ENCODE measurements at regions not wholly inside any gene's neighbourhood (a gene's known extent, or its start where the extent isn't known, plus 50 kb on each side); places are given as distances from the start of the nearest gene placed in this dataset.

- TF ChIP-seq CTCF (IDR thresholded peaks at IDR 0.05) (no peak), POLR2A (IDR thresholded peaks at IDR 0.05) (no peak), EP300 (IDR thresholded peaks at IDR 0.05) (no peak)
Observed at GRCh38 chr4:45120163-45120562, 393.8 kb upstream of the GNPDA2 start.
